ENCODE measurements at regions not wholly inside any gene's neighbourhood (a gene's known extent, or its start where the extent isn't known, plus 50 kb on each side); places are given as distances from the start of the nearest gene placed in this dataset.

- DNase-seq, result no peak
- Mint-ChIP-seq H3K4me3 (no peak overlapping the region), H3K36me3 (peaks cover 3% of the 10 kb centered on the region), H3K4me1 (no peaks in the 10 kb centered on the region), H3K9me3 (ENCODE audit: low read depth) (no peaks in the 10 kb centered on the region), H3K27ac (no peak overlapping the region), H3K27me3 (peaks cover 4% of the 10 kb centered on the region)
- no peak for ATAC-seq
- CTCF ChIA-PET, result no interaction called here
Observed at GRCh38 chr11:128250482-128250881, 336.9 kb downstream of the ETS1 start.

GRCh38 chr11:128246810-128247594, 340.4 kb downstream of the ETS1 start:
- DNase-seq (no peak), ATAC-seq (no peak)
- Mint-ChIP-seq H3K36me3 (peaks cover 3% of the 10 kb centered on the region), H3K4me1 (no peaks in the 10 kb centered on the region), H3K9me3 (ENCODE audit: low read depth) (no peaks in the 10 kb centered on the region), H3K27ac (no peak overlapping the region), H3K4me3 (no peak overlapping the region), H3K27me3 (peaks cover 4% of the 10 kb centered on the region)
- CTCF ChIA-PET, result no interaction called here

DNA sequence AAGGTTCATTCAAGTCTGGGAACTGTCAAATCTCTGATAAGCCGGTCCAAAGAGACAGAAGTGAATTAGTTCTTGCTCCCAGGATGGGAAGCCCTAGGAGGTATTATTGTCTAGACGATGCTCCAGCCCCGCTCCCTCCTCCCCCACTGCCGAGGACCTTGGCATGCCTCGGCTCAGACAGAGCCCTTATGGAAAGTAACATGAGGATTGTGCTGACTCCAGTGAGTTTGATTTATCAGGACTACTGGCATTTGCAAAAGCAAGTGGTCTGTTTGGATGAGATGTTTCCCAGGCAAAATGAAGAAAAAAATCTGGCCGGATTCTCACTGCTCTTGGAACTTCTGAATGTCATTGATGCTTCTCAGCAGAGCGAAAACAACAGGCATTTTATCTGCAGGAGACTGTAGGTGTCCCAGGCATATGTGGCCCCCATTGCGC, 341.0 kb downstream of the ETS1 start:
- Mint-ChIP-seq H3K27me3 (peaks cover 4% of the 10 kb centered on the region), H3K9me3 (ENCODE audit: low read depth) (no peaks in the 10 kb centered on the region), H3K4me3 (no peak overlapping the region), H3K27ac (no peak overlapping the region), H3K4me1 (no peaks in the 10 kb centered on the region), H3K36me3 (no peaks in the 10 kb centered on the region)
- no peak for DNase-seq
- CTCF ChIA-PET, result no interaction called here
- no peak for ATAC-seq

- DNase-seq (no peak), ATAC-seq (no peak)
- Mint-ChIP-seq H3K4me1 (no peaks in the 10 kb centered on the region), H3K27ac (no peak overlapping the region), H3K36me3 (no peaks in the 10 kb centered on the region), H3K27me3 (peaks cover 4% of the 10 kb centered on the region), H3K4me3 (no peak overlapping the region), H3K9me3 (ENCODE audit: low read depth) (no peaks in the 10 kb centered on the region)
- CTCF ChIA-PET, result no interaction called here
Observed at GRCh38 chr11:128244871-128245270, 342.5 kb downstream of the ETS1 start.

DNA sequence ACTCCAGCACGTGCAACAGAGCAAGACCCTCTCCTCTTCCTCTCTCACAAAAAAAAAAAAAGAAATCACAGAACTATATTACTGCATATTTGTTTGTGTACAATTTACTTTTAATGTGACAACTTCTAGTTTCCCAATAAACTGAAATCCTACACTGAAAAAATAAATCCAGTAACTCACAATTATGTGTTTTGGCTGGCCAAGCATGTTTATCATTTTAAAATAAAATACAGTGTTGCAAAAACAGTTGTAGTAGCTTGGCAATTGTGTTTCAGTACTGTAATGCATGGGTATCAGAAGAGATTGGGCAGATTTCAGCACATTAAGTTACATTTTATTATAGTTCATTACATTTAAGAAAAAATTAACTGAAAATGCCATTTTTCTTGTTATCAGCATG, 344.9 kb downstream of the ETS1 start:
- no peak for ATAC-seq
- Mint-ChIP-seq H3K36me3 (no peaks in the 10 kb centered on the region), H3K27ac (no peak overlapping the region), H3K4me3 (no peak overlapping the region), H3K4me1 (peaks cover 18% of the 10 kb centered on the region), H3K9me3 (ENCODE audit: low read depth) (peaks cover 3% of the 10 kb centered on the region), H3K27me3 (peaks cover 3% of the 10 kb centered on the region)
- CTCF ChIA-PET, result no interaction called here
- no peak for DNase-seq

DNA sequence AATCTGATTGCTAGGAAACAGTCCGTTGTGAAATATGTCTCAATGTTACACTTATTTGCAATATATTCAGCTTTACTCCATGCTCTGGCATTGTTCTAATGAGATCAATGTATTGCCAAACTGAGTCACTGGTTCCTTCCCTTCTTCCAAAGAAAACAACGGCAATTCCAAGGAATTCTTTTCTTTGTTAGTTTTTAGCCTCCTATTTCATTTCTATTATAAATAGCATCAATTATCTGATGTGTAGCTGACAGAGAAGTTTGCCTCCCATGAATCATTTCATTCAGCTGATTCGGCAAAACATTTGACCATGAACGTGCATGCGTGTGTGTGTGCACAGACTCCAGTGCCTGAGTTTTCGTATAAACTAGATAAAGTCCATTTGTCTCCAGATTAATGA, 346.8 kb downstream of the ETS1 start:
- ATAC-seq (no peak), DNase-seq (no peak)
- CTCF ChIA-PET, result no interaction called here
- H3K9me3 Mint-ChIP-seq (ENCODE audit: low read depth), result peaks cover 3% of the 10 kb centered on the region
- H3K27me3 Mint-ChIP-seq, result no peaks in the 10 kb centered on the region
- H3K4me3 Mint-ChIP-seq, result no peak overlapping the region
- H3K27ac Mint-ChIP-seq, result no peak overlapping the region
- no peaks in the 10 kb centered on the region for H3K36me3 Mint-ChIP-seq
- peaks cover 18% of the 10 kb centered on the region for H3K4me1 Mint-ChIP-seq

DNA sequence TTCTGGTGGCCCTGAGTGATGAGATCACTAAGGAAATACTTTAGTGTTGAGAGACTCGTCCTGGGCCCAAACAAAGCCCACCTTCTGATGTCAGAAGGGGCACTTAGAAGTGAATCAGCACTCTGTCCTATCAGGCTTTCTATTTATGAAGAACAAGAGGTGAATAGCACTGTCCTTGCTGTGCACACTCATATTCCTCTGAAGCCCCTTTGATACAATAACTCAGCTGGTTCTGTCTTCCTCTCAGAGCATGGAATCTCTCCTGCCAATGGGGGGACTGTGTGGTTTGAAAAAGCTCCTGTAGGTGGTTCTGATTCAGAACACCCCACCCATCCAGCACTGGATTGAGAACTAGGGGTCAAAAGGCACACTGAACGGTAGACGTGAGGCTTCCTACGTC, 348.1 kb downstream of the ETS1 start:
- Mint-ChIP-seq H3K36me3 (no peaks in the 10 kb centered on the region), H3K27ac (peak overlapping the region; percentile 85), H3K4me3 (no peak overlapping the region), H3K27me3 (no peaks in the 10 kb centered on the region), H3K9me3 (ENCODE audit: low read depth) (peaks cover 3% of the 10 kb centered on the region), H3K4me1 (peaks cover 18% of the 10 kb centered on the region)
- no peak for DNase-seq
- CTCF ChIA-PET, result interaction anchor here (0.6 to 0.9 kb wide), 2 partner anchors 12 to 41 kb away, joined by 3 read pairs; no protein-coding TSS in a partner anchor
- peak; percentile 30 for ATAC-seq

DNA sequence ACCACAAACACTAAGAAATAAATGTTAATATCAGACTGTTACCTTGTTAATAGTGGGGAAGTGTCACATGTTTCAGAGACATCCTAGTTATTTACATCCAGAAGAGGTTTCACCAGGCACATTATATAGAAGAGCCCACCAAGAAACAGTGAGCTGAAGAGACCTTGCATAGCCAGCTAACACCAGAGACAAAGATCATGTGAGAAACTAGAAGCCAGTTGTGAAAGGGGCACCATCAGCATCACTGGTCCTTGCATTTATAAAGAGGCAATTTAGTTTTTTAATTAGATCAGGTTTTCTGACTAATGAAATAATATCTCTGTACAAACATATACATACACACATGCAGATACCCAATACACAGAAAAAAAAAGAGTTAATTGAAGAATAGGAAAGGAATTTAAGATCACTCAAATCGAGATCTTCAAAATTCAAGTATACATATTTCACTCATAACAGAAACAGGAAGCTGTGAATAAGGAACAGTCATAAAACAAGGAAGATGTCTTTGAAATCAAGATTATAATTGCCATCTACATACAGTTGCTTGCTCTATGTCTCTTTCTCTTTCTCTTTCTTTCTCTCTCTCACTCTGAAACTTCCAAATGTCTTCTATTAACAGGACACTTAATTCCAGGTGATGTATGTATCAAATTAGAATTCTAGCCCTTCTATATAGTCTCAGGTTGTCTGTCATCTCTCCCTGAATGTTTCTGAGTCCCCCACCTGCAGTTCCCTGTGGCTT, 348.7 kb downstream of the ETS1 start:
- no peaks in the 10 kb centered on the region for H3K36me3 Mint-ChIP-seq
- CTCF ChIA-PET, result interaction anchor here (0.6 to 0.9 kb wide), 2 partner anchors 13 to 41 kb away, joined by 3 read pairs; no protein-coding TSS in a partner anchor
- no peak for DNase-seq
- peaks cover 3% of the 10 kb centered on the region for H3K9me3 Mint-ChIP-seq (ENCODE audit: low read depth)
- H3K27ac Mint-ChIP-seq, result peak overlapping the region; percentile 85
- peak overlapping the region; percentile 23 for H3K4me3 Mint-ChIP-seq
- peaks cover 18% of the 10 kb centered on the region for H3K4me1 Mint-ChIP-seq
- peak; percentile 91 for ATAC-seq
- H3K27me3 Mint-ChIP-seq, result no peaks in the 10 kb centered on the region

DNA sequence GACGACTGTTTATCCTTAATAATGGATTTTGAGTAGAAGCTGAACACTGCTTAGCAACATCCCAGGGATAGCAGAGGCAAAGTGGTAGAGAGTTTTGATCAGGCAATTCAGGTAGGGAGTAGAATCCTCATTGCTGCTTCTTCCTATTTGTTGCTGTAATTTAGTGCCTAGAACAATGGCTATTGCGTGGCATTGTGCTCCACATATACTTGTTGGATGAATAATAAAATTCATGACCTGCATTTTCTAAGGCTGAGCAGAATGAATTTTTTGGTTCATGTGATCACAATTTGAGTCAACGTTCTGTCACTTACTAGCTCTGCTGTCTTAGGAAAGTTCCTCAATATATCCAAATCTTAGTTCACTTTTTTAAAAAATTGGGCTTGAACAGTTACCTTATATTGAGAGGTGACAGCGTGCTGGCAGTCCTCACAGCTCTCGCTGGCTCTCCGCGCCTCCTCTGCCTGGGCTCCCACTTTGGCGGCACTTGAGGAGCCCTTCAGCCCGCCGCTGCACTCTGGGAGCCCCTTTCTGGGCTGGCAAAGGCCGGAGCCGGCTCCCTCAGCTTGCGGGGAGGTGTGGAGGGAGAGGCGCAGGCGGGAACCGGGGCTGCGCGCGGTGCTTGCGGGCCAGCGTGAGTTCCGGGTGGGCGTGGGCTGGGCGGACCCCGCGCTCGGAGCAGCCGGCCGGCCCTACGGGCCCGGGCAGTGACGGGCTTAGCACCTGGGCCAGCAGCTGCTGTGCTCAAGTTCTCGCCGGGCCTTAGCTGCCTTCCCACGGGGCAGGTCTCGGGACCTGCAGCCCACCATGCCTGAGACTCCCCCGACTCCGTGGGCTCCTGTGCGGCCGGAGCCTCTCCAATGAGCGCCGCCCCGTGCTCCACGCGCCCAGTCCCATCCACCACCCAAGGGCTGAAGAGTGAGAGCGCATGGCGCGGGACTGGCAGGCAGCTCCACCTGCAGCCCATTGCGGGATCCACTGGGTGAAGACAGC, 350.6 kb downstream of the ETS1 start:
- no peak for DNase-seq
- CTCF ChIA-PET, result interaction anchor here (0.6 kb wide), 1 partner anchor 288 kb away, joined by 4 read pairs; no protein-coding TSS in a partner anchor
- no peak for ATAC-seq
- H3K4me3 Mint-ChIP-seq, result no peak overlapping the region
- H3K9me3 Mint-ChIP-seq (ENCODE audit: low read depth), result peaks cover 3% of the 10 kb centered on the region
- no peaks in the 10 kb centered on the region for H3K36me3 Mint-ChIP-seq
- H3K27ac Mint-ChIP-seq, result no peak overlapping the region
- no peaks in the 10 kb centered on the region for H3K27me3 Mint-ChIP-seq
- peaks cover 32% of the 10 kb centered on the region for H3K4me1 Mint-ChIP-seq

GRCh38 chr11:128235958-128236357, 351.4 kb downstream of the ETS1 start:
- no peak overlapping the region for H3K4me3 Mint-ChIP-seq
- peaks cover 2% of the 10 kb centered on the region for H3K36me3 Mint-ChIP-seq
- ATAC-seq, result no peak
- H3K27me3 Mint-ChIP-seq, result no peaks in the 10 kb centered on the region
- H3K9me3 Mint-ChIP-seq (ENCODE audit: low read depth), result peaks cover 3% of the 10 kb centered on the region
- peaks cover 32% of the 10 kb centered on the region for H3K4me1 Mint-ChIP-seq
- CTCF ChIA-PET, result interaction anchor here (0.6 kb wide), 1 partner anchor 289 kb away, joined by 4 read pairs; no protein-coding TSS in a partner anchor
- DNase-seq, result no peak
- no peak overlapping the region for H3K27ac Mint-ChIP-seq

GRCh38 chr11:128235426-128235825, 351.9 kb downstream of the ETS1 start:
- ATAC-seq (no peak), DNase-seq (no peak)
- H3K27me3 Mint-ChIP-seq, result no peaks in the 10 kb centered on the region
- no peak overlapping the region for H3K27ac Mint-ChIP-seq
- peaks cover 32% of the 10 kb centered on the region for H3K4me1 Mint-ChIP-seq
- peaks cover 2% of the 10 kb centered on the region for H3K36me3 Mint-ChIP-seq
- H3K4me3 Mint-ChIP-seq, result no peak overlapping the region
- H3K9me3 Mint-ChIP-seq (ENCODE audit: low read depth), result peaks cover 3% of the 10 kb centered on the region
- CTCF ChIA-PET, result interaction anchor here (0.7 kb wide), 1 partner anchor 624 kb away, joined by 3 read pairs; no protein-coding TSS in a partner anchor

DNA sequence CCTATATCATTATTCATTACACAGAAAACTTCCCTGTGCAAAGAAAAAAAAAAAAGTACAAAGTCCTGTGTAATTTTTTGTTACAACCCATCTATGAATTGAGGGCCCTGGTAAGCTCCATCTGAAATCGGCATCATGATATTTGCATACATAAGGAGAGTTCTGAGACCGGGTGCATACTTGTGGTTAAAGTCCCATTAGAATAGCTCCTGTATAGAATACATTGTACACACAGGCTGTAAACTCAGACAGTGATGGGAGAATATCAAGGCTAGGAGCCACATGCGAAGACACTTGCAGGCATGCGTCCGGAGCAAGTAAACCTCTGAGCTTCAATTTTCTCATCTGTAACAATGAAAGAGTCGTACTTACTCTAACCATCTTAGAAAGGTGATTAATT, 353.2 kb downstream of the ETS1 start:
- H3K36me3 Mint-ChIP-seq, result peaks cover 2% of the 10 kb centered on the region
- CTCF ChIA-PET, result no interaction called here
- H3K4me3 Mint-ChIP-seq, result no peak overlapping the region

DNA sequence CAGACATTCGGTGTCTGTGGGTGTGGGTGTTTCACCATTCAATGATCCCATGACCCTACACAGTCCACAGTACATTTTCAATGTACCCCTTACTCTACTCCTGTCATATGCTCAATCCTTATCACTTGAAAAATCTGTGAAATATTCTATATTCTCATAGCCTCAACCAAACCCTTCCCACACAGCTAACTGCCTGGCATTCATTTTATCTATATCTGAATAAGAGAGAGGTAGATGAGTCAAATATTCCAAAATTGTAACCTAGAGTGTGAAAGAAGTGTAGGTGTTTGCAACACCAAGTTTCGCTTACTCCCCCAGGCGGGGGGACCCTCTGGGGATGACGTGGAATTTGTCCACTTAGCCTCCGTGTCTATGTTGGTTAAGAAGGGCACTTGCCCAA, 354.8 kb downstream of the ETS1 start:
- peak; percentile 27 for ATAC-seq
- Mint-ChIP-seq H3K27me3 (no peaks in the 10 kb centered on the region), H3K4me1 (peaks cover 26% of the 10 kb centered on the region), H3K27ac (no peak overlapping the region), H3K4me3 (no peak overlapping the region), H3K9me3 (ENCODE audit: low read depth) (peaks cover under 1% of the 10 kb centered on the region), H3K36me3 (peaks cover 2% of the 10 kb centered on the region)
- CTCF ChIA-PET, result no interaction called here
- peak; percentile 45 for DNase-seq

More for the DNA sequence above, 353.2 kb downstream of the ETS1 start:
- no peak overlapping the region for H3K27ac Mint-ChIP-seq
- DNase-seq (no peak), ATAC-seq (no peak)
- peaks cover 30% of the 10 kb centered on the region for H3K4me1 Mint-ChIP-seq
- H3K27me3 Mint-ChIP-seq, result no peaks in the 10 kb centered on the region
- peaks cover 3% of the 10 kb centered on the region for H3K9me3 Mint-ChIP-seq (ENCODE audit: low read depth)
